ENCODE measurements at regions not wholly inside any gene's neighbourhood (a gene's known extent, or its start where the extent isn't known, plus 50 kb on each side); places are given as distances from the start of the nearest gene placed in this dataset.

DNA sequence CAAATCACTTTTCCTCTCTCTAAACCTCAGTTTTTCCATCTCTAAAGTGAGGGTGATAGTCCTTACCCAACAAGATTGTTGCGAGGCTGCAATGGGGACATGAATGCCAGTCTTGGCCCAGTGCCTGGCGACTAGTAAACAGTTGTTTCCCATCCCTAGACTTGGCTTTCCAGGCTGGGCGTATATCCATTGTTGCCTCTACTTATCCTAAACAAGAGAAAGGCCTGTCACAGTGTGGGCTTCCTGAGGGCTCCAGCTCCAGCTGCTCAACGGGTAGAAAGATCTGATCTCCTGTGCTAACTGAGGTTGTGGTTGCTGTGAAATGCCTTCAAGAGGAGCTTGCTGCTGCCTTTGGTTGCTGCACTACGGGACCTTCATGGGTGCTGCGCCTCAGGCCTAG is 142.0 kb downstream of the NSG2 start:
- TF ChIP-seq EZH2phosphoT487 (IDR thresholded peaks at IDR 0.05; ENCODE audit: insufficient read depth, low read depth) (no peak), EZH2 (IDR thresholded peaks at IDR 0.05; ENCODE audit: insufficient read depth, poor library complexity, severe bottlenecking) (no peak)
